Heart left ventricle (tissue), 13 donors: ENCODE measurements at regions not wholly inside any gene's neighbourhood (a gene's known extent, or its start where the extent isn't known, plus 50 kb on each side); places are given as distances from the start of the nearest gene placed in this dataset.

Source experiments
- POLR2A ChIP-seq, 2 donors: fragments of 450-650 bp; IDR thresholded peaks; one replicate each; pipeline ENCODE4 v1.6.1; 2017; ENCODE audit warnings: antibody characterized with exemption in 2 of 2, mild to moderate bottlenecking in 2 of 2, moderate library complexity in 2 of 2
- TF ChIP-seq, protein P1 (sequence below), 12 donors: fragments of 200-600 bp; sonication (generic) in 4 of 12; IDR thresholded peaks; one replicate each; pipeline versions ENCODE4 v1.5.0 to v1.8.0; 2018 to 2022; ENCODE audit warnings: antibody characterized with exemption in 12 of 12, mild to moderate bottlenecking in 5 of 12
- donor health status: ischemic (EF 13 %, LVEDD 7.1; RV severe dilation, severe dysfunction).
- donor health status: DM: no; HTN: yes; CAD: no.
- donor health status: DM: no; HTN: no; CAD: no.
- donor health status: ischemic (EF 25% LVEDD 6.9; RV normal size, moderate dysfunction).
- donor health status: ischemic (EF 25% LVEDD 5.7; RV mildly dilated, moderate dysfunction).
- donor health status: ischemic (EF 35%, LVEDD 5.7; RV mildly dilated, moderate dysfunction).
- donor health status: nonischemic (EF 11% LVEDD 7.7; RV severe dilation, severe dysfunction).
- donor health status: DM: yes; HTN: yes; CAD: no.
- donor health status: PGD.
- donor health status: ischemic (EF 29% LVEDD 5.4; RV normal size, mild dysfunction).
- donor health status: nonischemic (EF 23%, LVEDD 6.1; RV moderate dilation, normal function).

GRCh38 chr7:24113506-24113905 lies 170.5 kb upstream of the NPY start:
- TF ChIP-seq, protein P1, sequence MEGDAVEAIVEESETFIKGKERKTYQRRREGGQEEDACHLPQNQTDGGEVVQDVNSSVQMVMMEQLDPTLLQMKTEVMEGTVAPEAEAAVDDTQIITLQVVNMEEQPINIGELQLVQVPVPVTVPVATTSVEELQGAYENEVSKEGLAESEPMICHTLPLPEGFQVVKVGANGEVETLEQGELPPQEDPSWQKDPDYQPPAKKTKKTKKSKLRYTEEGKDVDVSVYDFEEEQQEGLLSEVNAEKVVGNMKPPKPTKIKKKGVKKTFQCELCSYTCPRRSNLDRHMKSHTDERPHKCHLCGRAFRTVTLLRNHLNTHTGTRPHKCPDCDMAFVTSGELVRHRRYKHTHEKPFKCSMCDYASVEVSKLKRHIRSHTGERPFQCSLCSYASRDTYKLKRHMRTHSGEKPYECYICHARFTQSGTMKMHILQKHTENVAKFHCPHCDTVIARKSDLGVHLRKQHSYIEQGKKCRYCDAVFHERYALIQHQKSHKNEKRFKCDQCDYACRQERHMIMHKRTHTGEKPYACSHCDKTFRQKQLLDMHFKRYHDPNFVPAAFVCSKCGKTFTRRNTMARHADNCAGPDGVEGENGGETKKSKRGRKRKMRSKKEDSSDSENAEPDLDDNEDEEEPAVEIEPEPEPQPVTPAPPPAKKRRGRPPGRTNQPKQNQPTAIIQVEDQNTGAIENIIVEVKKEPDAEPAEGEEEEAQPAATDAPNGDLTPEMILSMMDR (IDR thresholded peaks at IDR 0.05): no peak
- TF ChIP-seq POLR2A (IDR thresholded peaks at IDR 0.05): no peak
